HCT116 (cell line): ENCODE measurements at regions not wholly inside any gene's neighbourhood (a gene's known extent, or its start where the extent isn't known, plus 50 kb on each side); places are given as distances from the start of the nearest gene placed in this dataset.

Experiments used
- EGR1 ChIP-seq: IDR thresholded peaks from 2 replicates; pipeline ENCODE4 v1.6.1; 2012; ENCODE audit warnings: low read depth
- EZH2 ChIP-seq: fragments of 200-600 bp; sonication (generic); IDR thresholded peaks from 2 replicates; pipeline ENCODE4 v1.6.1; 2017; ENCODE audit warnings: antibody characterized with exemption, mixed run types
- JUND ChIP-seq: IDR thresholded peaks from 2 replicates; pipeline ENCODE4 v1.6.1; 2012
- POLR2A ChIP-seq: IDR thresholded peaks from 2 replicates; pipeline ENCODE4 v1.7.0; 2011; ENCODE audit warnings: borderline replicate concordance; ENCODE audit not compliant: insufficient read depth, insufficient read length; ENCODE audit errors: extremely low read depth
- SIN3A ChIP-seq: IDR thresholded peaks from 2 replicates; pipeline ENCODE4 v1.6.1; 2012; ENCODE audit warnings: low read depth
- YY1 ChIP-seq: IDR thresholded peaks from 2 replicates; pipeline ENCODE4 v1.6.1; 2011; ENCODE audit warnings: low read length, low read depth, moderate library complexity, mild to moderate bottlenecking; ENCODE audit not compliant: insufficient replicate concordance; ENCODE audit errors: extremely low read depth
- TF ChIP-seq, protein P1 (sequence below), 3 experiments: fragments of 200-600 bp in 1 of 3; sonication (generic) in 1 of 3; IDR thresholded peaks in 2 of 3; conservative IDR thresholded peaks in 1 of 3; 2 replicates each; pipeline ENCODE4 v1.5.1; 2012 to 2017; ENCODE audit warnings: low read depth in 2 of 3, low read length in 2 of 3, antibody characterized with exemption in 1 of 3, borderline replicate concordance in 1 of 3, control low read depth in 1 of 3, mild to moderate bottlenecking in 1 of 3, mixed read lengths in 1 of 3, mixed run types in 1 of 3, moderate library complexity in 1 of 3; ENCODE audit not compliant: insufficient read depth in 1 of 3
- TF ChIP-seq, protein P2 (sequence below): IDR thresholded peaks from 2 replicates; pipeline ENCODE4 v1.6.1; 2011; ENCODE audit warnings: mild to moderate bottlenecking, low read length, moderate library complexity; ENCODE audit not compliant: insufficient replicate concordance; ENCODE audit errors: extremely low read depth

DNA sequence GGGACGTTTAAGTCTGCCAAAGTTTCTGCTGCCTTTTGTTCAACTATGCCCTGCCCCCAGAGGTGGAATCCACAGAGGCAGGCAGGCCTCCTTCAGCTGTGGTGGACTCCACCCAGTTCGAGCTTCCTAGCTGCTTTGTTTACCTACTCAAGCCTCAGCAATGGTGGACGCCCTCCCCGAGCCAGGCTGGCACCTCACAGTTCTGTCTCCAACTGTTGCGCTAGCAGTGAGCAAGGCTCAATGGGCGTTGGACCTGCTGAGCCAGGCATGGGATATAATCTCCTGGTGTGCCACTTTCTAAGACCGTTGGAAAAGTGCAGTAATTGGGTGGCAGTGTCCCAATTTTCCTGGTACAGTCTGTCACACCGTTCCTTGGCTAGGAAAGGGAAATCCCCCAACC is 444.7 kb downstream of the FLRT2 start:
- TF ChIP-seq SIN3A = no peak
- TF ChIP-seq, protein P1, sequence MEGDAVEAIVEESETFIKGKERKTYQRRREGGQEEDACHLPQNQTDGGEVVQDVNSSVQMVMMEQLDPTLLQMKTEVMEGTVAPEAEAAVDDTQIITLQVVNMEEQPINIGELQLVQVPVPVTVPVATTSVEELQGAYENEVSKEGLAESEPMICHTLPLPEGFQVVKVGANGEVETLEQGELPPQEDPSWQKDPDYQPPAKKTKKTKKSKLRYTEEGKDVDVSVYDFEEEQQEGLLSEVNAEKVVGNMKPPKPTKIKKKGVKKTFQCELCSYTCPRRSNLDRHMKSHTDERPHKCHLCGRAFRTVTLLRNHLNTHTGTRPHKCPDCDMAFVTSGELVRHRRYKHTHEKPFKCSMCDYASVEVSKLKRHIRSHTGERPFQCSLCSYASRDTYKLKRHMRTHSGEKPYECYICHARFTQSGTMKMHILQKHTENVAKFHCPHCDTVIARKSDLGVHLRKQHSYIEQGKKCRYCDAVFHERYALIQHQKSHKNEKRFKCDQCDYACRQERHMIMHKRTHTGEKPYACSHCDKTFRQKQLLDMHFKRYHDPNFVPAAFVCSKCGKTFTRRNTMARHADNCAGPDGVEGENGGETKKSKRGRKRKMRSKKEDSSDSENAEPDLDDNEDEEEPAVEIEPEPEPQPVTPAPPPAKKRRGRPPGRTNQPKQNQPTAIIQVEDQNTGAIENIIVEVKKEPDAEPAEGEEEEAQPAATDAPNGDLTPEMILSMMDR (IDR thresholded peaks at IDR 0.05 in 2 of 3, conservative IDR thresholded peaks at IDR 0.05 in 1 of 3; ENCODE audit: borderline replicate concordance in 1 of 3, insufficient read depth in 1 of 3, low read depth in 2 of 3, low read length in 2 of 3) = no peak
- TF ChIP-seq YY1 = no peak
- TF ChIP-seq, protein P2, sequence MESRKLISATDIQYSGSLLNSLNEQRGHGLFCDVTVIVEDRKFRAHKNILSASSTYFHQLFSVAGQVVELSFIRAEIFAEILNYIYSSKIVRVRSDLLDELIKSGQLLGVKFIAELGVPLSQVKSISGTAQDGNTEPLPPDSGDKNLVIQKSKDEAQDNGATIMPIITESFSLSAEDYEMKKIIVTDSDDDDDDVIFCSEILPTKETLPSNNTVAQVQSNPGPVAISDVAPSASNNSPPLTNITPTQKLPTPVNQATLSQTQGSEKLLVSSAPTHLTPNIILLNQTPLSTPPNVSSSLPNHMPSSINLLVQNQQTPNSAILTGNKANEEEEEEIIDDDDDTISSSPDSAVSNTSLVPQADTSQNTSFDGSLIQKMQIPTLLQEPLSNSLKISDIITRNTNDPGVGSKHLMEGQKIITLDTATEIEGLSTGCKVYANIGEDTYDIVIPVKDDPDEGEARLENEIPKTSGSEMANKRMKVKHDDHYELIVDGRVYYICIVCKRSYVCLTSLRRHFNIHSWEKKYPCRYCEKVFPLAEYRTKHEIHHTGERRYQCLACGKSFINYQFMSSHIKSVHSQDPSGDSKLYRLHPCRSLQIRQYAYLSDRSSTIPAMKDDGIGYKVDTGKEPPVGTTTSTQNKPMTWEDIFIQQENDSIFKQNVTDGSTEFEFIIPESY = no peak
- no peak for TF ChIP-seq EZH2
- no peak for TF ChIP-seq POLR2A
- no peak for TF ChIP-seq EGR1
- TF ChIP-seq JUND = no peak
